GM18517 (cell line): ENCODE measurements at regions not wholly inside any gene's neighbourhood (a gene's known extent, or its start where the extent isn't known, plus 50 kb on each side); places are given as distances from the start of the nearest gene placed in this dataset.
"Not testable (repeated sequence)": the region's sequence is repeated elsewhere in the genome, so short reads cannot be mapped to it uniquely, and the experiment has no call there.

Experiments used
- ATAC-seq: cut with Tn5 transposase; IDR thresholded peaks from one replicate; pipeline ENCODE4 v1.9.1; 2021; ENCODE audit warnings: mild to moderate bottlenecking, moderate library complexity; ENCODE audit not compliant: unreplicated experiment

DNA sequence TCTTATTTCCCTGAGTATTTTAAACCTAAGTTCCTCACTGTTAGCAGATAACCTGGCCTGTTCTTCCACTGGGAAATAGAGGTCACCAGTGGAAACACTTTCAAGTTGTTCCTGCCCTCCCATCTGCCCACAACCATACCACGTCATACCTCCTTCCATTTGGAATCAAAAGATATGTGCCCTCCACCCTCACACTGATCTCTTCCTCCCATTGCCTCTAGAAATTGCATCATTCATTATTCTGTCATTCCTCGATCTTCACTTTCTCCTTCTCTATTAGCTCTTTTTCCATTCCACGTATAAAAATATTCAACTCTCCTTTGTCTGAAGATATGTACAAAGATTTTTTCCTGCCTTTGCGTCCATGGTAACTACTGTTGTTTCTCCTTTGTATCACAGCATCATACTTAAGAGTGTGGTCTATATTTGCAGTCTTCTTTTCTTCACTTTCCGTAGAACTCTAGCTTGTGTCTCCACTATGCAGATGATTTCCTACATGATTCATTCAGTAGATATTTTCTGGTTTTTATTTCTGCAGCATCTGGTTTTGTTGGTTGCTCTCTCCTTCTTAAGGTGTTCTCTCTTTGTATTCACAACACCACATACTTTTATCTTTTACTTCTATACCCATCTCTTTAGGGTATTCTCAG, 312.3 kb downstream of the REEP3 start:
- no peak for ATAC-seq

GRCh38 chr10:63836666-63837442, 315.7 kb downstream of the REEP3 start:
- no peak for ATAC-seq

DNA sequence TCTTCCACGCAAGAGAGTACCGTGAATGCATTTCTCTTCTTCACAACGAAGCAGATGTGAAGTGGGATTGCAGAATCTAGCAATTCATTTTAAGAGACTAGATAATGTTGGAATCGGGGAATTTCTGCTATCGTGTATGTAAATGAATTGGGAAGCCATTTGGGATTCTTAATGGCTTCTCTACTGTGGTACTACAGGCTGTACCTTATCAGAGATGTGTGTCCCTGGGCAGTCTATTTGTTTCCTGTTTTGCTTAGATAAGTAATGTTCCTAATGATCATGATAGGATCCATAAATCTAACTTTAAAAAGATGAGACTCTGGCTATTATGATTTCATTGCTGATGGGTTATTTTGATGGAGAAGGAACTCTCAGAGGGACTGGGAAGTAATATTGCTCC, 320.6 kb downstream of the REEP3 start:
- no peak for ATAC-seq

DNA sequence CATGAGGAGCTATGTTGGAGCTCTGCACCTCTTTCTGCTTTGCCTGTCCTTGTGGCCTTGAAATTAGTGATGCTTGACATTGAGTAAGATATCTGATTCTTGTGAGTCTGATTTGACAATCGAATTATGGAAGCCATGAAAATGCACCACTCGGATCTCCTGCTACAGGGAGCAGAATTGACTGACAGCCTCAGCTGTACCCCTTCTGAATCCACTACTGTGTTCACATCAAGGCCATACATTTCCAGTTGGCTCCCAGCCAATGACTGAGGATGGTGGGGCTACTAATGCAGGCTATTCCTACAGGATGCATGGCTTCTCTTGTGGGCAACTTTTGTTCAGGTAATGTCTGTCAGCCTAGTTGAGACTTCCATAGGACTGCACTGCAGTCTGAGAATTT, 321.9 kb downstream of the REEP3 start:
- no peak for ATAC-seq

- not testable (repeated sequence) for ATAC-seq
Measured at GRCh38 chr10:63848871-63849270, 327.7 kb downstream of the REEP3 start.

GRCh38 chr10:63862860-63863259, 341.7 kb downstream of the REEP3 start:
- ATAC-seq = no peak

- no peak for ATAC-seq
Measured at GRCh38 chr10:63865210-63865609, 344.0 kb downstream of the REEP3 start.

GRCh38 chr10:63866075-63866746, 345.0 kb downstream of the REEP3 start:
- peak; percentile 79 for ATAC-seq

GRCh38 chr10:63866747-63867140, 345.5 kb downstream of the REEP3 start:
- peak; percentile 68 for ATAC-seq

DNA sequence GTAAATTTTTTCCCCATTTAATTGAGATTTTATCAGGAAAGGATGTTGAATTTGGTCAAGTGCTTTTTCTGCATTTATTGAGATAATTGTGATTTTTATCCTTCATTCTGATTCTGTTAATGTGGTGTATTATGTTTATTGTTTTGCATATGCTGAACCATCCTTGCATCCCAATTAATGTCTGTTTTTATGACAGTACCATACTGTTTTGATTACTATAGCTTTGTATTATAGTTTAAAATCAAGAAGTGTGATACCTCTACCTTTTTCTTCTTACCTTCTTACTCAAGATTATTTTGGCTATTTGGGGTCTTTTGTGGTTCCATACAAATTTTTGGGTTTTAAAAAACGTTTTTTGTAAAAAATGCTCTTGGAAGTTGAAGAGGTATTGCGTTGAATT, 357.2 kb downstream of the REEP3 start:
- ATAC-seq = no peak

- no peak for ATAC-seq
Measured at GRCh38 chr10:63883861-63884260, 362.7 kb downstream of the REEP3 start.

GRCh38 chr10:63884426-63884825, 363.2 kb downstream of the REEP3 start:
- no peak for ATAC-seq

DNA sequence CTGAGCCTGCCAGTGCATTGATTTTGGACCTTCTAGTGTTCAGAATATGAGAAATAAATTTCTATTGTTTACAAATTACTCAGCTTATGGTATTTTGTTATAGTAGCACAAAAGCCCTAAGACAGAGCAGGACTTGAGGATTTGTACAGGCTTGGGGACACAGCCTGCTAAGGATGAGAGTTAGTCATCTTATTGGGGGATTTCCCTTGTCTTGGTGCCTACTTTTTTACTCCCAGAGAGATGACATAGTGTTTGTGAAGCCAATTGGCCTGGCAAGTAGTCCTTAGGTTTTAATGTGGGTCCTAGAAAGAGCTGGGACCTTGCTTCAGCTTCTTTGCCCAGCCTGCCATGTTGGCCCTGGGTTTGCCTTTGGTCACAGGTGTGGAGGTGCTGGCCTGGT, 364.0 kb downstream of the REEP3 start:
- ATAC-seq = no peak

- no peak for ATAC-seq
Measured at GRCh38 chr10:63886281-63887022, 365.3 kb downstream of the REEP3 start.

DNA sequence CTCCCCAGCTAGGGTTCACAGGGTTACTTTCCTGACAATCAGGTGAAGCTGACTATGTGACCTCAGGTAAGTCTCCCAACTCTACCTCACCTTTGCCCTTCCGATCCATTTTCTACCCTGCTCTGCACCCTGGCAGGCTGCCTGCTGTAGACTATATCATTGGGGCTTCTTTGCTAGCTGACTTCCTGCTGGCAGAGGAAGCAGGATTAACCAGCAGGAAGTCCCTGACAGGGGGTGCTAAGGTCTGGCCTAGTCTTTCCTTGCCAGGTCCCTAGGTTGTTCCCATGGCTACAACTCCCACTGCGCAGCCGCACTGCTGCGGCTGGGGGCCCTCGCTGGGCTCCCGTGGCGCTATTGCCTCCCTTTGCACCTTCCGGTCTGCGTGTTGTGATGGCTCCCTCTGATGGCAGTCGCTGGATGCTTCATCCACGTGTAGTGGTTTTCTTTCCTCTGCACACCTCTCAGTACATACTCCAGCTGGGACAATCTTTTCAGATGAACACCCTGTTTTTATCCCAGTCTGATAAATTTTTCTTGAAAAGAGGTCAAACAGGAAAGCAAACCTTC, 365.9 kb downstream of the REEP3 start:
- ATAC-seq = no peak

DNA sequence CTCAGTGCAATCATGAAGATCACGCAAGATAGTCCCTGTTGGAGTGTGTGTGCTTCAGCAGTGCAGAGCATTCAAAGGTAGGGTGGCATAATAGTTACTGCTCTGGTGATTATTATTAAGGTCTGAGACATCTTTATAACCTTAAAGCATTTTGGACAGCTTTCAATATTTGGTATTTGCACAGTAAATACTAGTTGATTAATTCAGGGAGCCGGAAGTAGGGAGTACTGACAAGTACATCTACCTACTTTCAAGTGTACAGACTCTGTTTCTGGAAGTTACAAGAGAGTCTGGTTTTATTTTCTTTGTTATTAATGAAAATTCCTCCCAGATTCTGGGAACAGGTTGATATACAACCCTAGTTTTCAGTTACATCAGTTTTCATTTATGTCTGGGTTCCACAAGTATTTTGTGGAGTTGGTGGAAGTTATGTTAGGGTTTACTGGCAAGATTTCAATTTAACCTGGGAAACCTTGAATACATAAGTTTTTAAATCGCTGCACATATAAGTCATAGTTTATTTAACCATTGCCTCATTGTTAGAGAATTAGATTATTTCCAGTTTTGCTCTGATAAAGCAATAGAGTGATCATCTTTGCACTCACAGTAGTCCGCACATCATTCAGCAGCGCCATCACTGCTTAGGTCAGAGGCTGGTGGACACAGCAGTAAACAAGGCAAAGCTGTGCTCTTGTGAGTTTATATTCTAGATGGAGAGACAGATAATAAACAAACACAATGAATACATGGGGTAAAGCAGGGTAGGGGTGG, 366.6 kb downstream of the REEP3 start:
- no peak for ATAC-seq

DNA sequence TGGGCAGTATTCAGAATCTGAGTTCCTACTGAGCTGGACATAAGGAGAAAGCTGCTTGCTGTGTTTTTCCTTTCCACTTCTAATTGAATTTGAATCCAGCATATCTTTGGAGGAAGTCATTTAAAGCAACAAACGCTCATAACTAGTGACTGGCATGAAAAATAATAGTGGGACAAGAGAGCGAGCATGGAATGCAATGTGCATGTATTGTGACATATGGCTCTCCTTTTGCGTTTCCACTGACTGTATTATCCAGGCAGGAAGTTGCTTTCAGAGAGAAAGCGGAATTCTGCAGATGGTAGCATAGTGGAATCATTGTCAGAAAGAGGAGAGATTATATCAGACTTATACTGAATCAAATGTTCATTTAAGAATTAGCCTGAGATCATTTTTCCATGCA, 368.6 kb downstream of the REEP3 start:
- no peak for ATAC-seq

- ATAC-seq = no peak
Measured at GRCh38 chr10:63896992-63897391, 375.8 kb downstream of the REEP3 start.

DNA sequence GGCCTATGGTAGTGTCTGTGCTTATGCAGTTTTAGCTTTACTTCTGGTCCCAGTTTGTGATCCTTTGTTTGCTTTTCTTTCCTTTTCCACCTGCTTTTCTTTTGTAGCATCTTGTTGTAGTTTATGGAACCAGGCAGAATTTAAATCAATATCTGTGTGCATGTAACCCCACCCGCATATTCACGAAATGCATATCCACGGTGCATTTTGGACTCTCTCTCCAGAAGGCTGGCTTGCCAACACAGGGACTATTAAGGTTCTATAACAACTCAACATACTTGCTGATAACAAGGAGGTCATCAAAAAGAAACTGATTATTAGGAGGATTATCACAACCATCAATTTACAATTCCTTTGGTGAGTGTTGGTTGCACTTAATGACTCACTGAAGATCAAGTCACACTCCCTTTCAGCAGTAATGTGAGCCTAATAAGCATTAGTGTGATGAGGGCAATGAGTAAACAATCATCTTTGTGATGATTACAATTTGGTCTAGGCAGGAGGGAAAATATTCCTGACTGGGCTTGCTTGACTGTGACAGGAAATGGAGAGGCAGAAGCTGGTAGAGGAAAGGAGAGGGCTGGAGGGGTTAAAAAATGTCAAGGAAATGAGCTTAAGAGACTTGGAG, 378.6 kb downstream of the REEP3 start:
- no peak for ATAC-seq

- no peak for ATAC-seq
Measured at GRCh38 chr10:63901228-63901627, 380.0 kb downstream of the REEP3 start.
